Panc1 (cell line): ENCODE measurements at regions not wholly inside any gene's neighbourhood (a gene's known extent, or its start where the extent isn't known, plus 50 kb on each side); places are given as distances from the start of the nearest gene placed in this dataset.

ENCODE experiments used
- CTCF ChIP-seq: fragments of 450-650 bp; IDR thresholded peaks from 2 replicates; pipeline ENCODE4 v1.5.1; 2017; ENCODE audit warnings: mild to moderate bottlenecking
- REST ChIP-seq, 2 experiments: IDR thresholded peaks; 2 replicates each; pipeline ENCODE4 v1.6.1; 2011 to 2012; ENCODE audit warnings: low read depth in 2 of 2, control low read depth in 1 of 2, low read length in 1 of 2, mild to moderate bottlenecking in 1 of 2, moderate library complexity in 1 of 2; ENCODE audit not compliant: insufficient read depth in 1 of 2
- TCF7L2 ChIP-seq: IDR thresholded peaks from 2 replicates; pipeline ENCODE4 v1.6.1; 2011; ENCODE audit warnings: mild to moderate bottlenecking, low read depth, low read length, inconsistent platforms

GRCh38 chr4:17173300-17173699 is 274.9 kb upstream of the LDB2 start:
- TF ChIP-seq REST (IDR thresholded peaks at IDR 0.05; ENCODE audit: insufficient read depth in 1 of 2, low read depth in 2 of 2, low read length in 1 of 2) (no peak), CTCF (peak; percentile 14; the same call in 1 of the 2 replicates), TCF7L2 (no peak)
